NCI-H1694 (cell line): ENCODE measurements at regions not wholly inside any gene's neighbourhood (a gene's known extent, or its start where the extent isn't known, plus 50 kb on each side); places are given as distances from the start of the nearest gene placed in this dataset.

Experiments
- DNase-seq: peaks from one replicate; lab custom pipeline; 2025; lab: John Stamatoyannopoulos, UW

DNA sequence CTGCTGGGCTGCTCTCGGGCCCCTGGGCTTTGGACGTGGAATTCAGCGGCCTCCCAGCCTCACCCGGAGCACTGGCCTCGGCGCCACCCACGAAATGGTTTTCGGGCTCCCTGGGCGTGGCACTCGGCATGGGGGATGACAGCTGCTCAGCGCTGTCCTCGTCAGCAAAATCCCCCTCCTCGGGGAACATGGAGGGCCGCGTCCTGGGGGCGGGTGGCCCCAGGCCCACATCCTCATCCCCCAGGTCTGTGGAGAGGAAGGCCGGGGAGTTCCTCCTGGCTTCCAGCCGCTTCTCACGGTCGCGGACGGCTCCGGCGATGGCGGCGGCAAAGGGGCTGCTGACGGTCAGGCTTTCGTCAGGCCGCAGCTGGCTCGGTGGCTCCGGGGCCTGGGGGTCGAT, 88.4 kb downstream of the CTTN start:
- no peak for DNase-seq

DNA sequence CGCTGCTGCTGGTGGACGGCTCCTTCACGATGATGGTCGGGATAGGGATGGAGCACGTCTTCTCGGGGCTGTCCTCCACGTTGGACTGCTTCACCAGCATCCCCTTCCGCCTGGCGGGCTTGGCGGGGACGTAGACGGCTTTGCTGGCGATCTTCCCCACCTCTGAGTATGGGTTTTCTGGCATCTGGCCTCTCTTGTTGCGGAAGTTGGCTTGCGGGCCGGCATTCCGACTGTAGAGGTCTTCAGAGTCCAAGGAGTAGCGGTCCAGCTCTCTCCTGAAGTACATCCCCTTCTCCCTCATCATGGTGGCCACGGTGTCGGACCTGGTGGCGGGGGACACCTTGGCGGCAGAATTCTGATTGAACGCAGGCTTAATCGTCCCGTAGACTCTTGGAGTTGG, 88.8 kb downstream of the CTTN start:
- no peak for DNase-seq

DNA sequence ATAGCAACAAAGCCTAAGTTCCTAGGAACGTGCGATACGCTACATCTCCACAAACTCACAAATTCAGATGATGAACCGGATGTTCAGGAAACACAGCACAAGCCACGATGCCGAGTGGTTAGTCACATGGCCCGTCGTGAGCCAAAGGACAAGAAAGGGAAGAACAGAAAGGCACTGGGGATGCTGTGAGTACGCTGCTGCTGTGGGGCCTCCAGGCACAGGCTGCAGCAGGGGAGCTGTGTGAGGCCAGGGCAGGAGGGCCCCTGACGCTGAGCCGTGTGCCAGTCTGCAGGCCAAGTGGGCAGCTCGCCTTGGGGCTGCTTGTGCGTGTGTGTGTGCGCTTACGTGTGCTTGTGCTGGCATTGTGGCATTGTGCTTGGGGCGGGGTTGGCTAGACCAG, 89.4 kb downstream of the CTTN start:
- no peak for DNase-seq

DNA sequence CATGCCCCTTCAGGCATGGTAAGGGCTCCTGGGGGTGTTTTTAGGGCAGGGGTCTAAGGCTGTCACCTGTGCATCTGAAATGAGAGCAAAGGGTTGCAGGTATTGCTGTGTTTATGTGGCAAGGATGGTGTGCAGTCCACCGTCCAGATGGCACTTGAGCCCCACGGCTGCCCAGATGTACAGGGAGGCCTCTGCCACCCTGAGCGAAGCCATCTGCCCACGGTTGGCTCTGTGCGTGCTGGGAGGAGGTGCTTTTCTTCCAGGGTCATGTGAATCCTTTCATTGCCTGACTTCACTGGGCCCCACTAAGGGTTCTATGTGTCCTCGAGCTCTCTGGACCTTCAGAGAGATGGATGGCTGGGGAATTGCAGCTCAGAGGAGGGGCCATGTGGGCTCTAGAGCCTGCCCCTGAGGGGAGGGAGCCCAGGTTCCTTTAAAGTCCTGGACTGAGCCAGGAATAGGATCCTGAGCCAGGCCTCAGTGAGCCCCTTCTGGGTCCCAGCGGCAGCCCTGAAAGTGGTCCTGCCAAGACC, 89.9 kb downstream of the CTTN start:
- no peak for DNase-seq

DNA sequence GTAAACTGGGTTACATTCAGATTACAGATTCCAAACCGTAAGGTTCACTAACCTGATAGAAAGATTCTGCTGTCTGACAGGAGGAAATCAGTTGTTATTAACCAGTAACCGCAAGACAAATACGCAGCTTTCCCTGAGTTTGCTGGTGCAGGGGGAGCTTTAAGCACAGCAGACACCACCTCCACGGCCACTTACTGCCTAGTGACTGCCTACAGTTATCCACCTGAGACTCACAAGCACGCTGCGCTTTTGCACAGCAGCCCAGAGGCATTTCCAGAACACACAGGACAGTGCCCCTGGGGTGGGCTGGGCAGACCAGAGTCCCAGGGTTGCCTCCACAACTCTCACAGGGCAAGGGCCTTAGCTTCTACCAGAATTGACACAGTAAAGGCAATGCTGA, 90.9 kb downstream of the CTTN start:
- DNase-seq = no peak

DNA sequence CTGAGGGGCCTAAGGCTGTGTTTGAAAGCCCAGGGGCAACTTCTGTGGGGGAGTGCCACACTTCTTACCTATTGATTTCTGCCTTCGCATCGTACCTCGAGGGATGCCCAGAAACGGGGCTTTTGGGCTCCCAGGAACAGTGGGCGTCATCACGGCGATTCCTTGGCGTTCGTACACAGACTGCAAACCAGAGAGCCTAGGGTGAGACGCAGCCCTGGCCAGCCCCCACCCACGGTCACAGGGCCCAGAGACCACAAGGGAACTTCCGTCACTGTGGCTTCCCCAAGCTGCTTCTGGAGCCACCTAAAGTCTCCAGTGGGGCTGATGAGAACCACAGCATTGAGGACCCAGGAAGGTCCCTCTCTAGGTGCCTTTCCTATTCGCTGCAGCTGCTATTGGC, 91.9 kb downstream of the CTTN start:
- DNase-seq = no peak

GRCh38 chr11:70490723-70491558, 92.6 kb downstream of the CTTN start:
- DNase-seq = no peak

DNA sequence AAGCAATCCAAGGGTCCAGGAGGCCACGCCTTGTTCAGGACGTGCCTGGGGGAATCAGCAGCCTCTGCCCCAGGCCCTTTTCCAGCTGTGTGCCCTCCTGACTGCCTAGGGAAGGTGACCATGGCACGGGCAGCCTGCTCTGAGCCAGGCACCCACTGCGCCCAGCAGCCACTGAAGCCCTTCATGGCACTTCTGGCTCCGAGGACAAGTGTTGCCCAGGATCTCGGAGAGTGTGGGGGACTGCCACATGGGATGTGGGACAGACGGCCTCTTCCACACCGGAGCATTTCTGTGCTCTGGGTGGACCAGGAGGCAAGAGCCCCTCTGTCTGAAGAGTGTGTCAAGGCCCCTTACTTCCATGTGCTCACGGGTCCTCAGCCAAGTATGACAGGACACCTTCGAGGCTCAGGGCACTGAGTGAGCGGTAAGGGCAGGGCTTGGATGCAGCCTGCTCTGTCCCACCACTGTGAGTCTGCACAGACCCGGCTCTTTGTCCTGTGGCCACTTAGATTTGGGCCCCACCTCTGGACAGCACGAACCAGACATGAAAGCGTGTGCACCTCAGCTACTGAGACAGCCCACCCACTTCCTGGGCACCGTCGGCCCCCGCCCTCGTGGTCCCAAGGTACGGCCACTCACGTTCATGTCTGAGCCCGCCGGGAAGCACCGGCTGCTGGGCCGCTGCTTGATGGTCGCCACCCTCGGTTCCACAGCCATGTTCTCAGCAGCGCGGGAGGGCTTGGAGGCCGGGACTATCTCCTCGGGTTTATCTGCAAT, 93.6 kb downstream of the CTTN start:
- DNase-seq = no peak

GRCh38 chr11:70493089-70493474, 94.8 kb downstream of the CTTN start:
- no peak for DNase-seq

GRCh38 chr11:70493891-70494290, 95.6 kb downstream of the CTTN start:
- DNase-seq = no peak

GRCh38 chr11:70494559-70495350, 96.4 kb downstream of the CTTN start:
- DNase-seq = no peak

GRCh38 chr11:70495351-70496310, 97.3 kb downstream of the CTTN start:
- DNase-seq = no peak

- no peak for DNase-seq
Observed at GRCh38 chr11:70496591-70497535, 98.5 kb downstream of the CTTN start.

GRCh38 chr11:70497536-70498075, 99.3 kb downstream of the CTTN start:
- DNase-seq = no peak

- DNase-seq = peak; percentile 16
Observed at GRCh38 chr11:70498171-70498571, 99.8 kb downstream of the CTTN start.

GRCh38 chr11:70498976-70499801, 100.9 kb downstream of the CTTN start:
- no peak for DNase-seq

DNA sequence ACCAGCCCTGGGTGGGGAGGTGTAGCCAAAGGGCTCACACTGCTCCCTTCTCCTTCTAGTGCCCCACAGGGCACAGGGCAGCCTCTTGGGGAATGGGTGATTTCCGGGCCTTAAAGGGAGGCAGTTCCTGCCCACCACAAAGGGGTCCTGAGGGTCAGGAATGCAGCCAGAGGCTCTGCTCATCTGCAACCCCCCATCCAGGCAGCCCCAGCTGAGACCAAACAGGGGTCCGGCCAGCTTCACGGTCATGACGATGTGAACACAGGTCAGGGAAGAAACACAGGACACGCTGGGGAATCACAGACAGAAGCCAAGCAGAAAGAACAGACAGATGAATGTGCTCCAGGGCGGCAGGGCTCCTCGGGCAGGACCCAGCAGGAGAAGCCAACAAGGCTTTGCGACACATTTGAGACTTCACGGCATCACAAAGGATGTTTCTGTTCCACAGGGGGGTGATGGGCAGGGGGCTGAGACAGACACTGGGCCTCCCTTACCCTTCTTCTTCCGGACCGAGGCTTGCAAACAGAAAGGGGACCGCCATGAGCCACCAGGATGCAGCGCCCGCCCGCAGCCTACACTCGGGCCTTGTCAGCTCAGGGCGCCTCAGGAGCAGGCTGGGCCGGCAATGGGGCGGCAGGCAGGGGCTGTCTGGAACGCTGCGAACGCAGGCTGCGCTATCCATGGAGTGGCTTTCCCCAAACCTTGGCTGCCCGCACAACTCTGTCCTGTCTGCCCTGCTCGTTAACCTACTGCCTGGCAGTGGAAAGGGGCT, 101.9 kb downstream of the CTTN start:
- no peak for DNase-seq
